Activated T-helper 1 cell treated with anti-CD3 and anti-CD28 coated beads, Interleukin-12 subunit alpha, Interleukin-12 subunit beta, Interleukin-2, Interleukin-4 antibody, amounts not matched to agents 30 ng/mL and 10 ng/mL and 1 ng/mL, durations not matched to agents 14 hours and 24 hours and 36 hours (primary cell): ENCODE measurements at regions not wholly inside any gene's neighbourhood (a gene's known extent, or its start where the extent isn't known, plus 50 kb on each side); places are given as distances from the start of the nearest gene placed in this dataset.

Experiments used
- DNase-seq: peaks from one replicate; pipeline ENCODE4 v3.0.0; 2021; ENCODE audit warnings: low spot score
- H3K27ac Mint-ChIP-seq: one replicate; pipeline ENCODE4 v1.8.0; 2021; ENCODE audit warnings: mild to moderate bottlenecking, mixed read lengths
- H3K27me3 Mint-ChIP-seq: one replicate; pipeline ENCODE4 v1.8.0; 2022; ENCODE audit warnings: mild to moderate bottlenecking, moderate library complexity, mixed read lengths; ENCODE audit not compliant: insufficient read depth
- H3K36me3 Mint-ChIP-seq: one replicate; pipeline ENCODE4 v1.8.0; 2021; ENCODE audit warnings: low read depth, mixed read lengths
- H3K4me1 Mint-ChIP-seq: one replicate; pipeline ENCODE4 v1.8.0; 2021; ENCODE audit warnings: low read depth, mixed read lengths
- H3K4me3 Mint-ChIP-seq: one replicate; pipeline ENCODE4 v1.8.0; 2021; ENCODE audit warnings: mild to moderate bottlenecking, moderate library complexity, mixed read lengths
- H3K9me3 Mint-ChIP-seq: one replicate; pipeline ENCODE4 v1.8.0; 2021; ENCODE audit warnings: mixed read lengths
- intact Hi-C: fragments of 100-400 bp; cut with micrococcal nuclease; formaldehyde crosslinking; loops from one replicate; pipeline ENCODE4 v1.15.1; 2024

- intact Hi-C loops, result loop anchor here (1.0 to 2.0 kb wide), 3 partner anchors 99 to 1954 kb away; no protein-coding TSS in a partner anchor
- Mint-ChIP-seq H3K36me3 (no peaks in the 10 kb centered on the region), H3K27me3 (peaks cover 4% of the 10 kb centered on the region), H3K27ac (no peak overlapping the region), H3K9me3 (no peaks in the 10 kb centered on the region), H3K4me3 (no peak overlapping the region), H3K4me1 (no peaks in the 10 kb centered on the region)
- no peak for DNase-seq
These were observed 59.7 kb upstream of the KBTBD8 start for GRCh38 chr3:66938338-66938963.

- Mint-ChIP-seq H3K27me3 (no peaks in the 10 kb centered on the region), H3K4me3 (no peak overlapping the region), H3K27ac (no peak overlapping the region), H3K4me1 (no peaks in the 10 kb centered on the region), H3K9me3 (no peaks in the 10 kb centered on the region), H3K36me3 (no peaks in the 10 kb centered on the region)
- no peak for DNase-seq
- intact Hi-C loops, result no loop called here
These were observed 50.1 kb upstream of the KBTBD8 start for GRCh38 chr3:66948041-66948440.
